OCI-LY7 (cell line): ENCODE measurements at regions not wholly inside any gene's neighbourhood (a gene's known extent, or its start where the extent isn't known, plus 50 kb on each side); places are given as distances from the start of the nearest gene placed in this dataset.

Source experiments
- BruUV-seq: library from RNA; stranded (reverse); fragments of 400-500 nt; replicated peaks from 2 replicates; lab custom pipeline; 2021; lab: Mats Ljungman, UMichigan
- CTCF ChIA-PET: fragments of 300-600 bp; sonication (Branson Sonifier 250); formaldehyde crosslinking; loops from one replicate; lab custom pipeline; 2022; ENCODE audit warnings: antibody characterized with exemption; ENCODE audit not compliant: unreplicated experiment; lab: Charles Lee
- POLR2A ChIA-PET: fragments of 300-600 bp; sonication (Branson Sonifier 250); formaldehyde crosslinking; loops from one replicate; lab custom pipeline; 2022; ENCODE audit warnings: antibody characterized with exemption; lab: Charles Lee
- DNase-seq: peaks from one replicate; pipeline ENCODE4 v3.0.0-alpha.2; 2015; ENCODE audit warnings: low spot score
- H2AFZ ChIP-seq: fragments of 200-600 bp; sonication (generic), shearing (Covaris generic); 2 replicates; pipeline ENCODE4 v1.6.1; 2014; ENCODE audit warnings: mild to moderate bottlenecking, antibody characterized with exemption, low read length, moderate library complexity
- H3K27ac ChIP-seq: fragments of 200-600 bp; sonication (generic); 2 replicates; pipeline ENCODE4 v1.5.1; 2014; ENCODE audit warnings: mixed run types, low read depth, mild to moderate bottlenecking, moderate library complexity, low read length, inconsistent platforms; ENCODE audit not compliant: poor library complexity, severe bottlenecking
- H3K36me3 ChIP-seq: fragments of 200-600 bp; sonication (generic); 2 replicates; pipeline ENCODE4 v1.6.1; 2014; ENCODE audit warnings: mild to moderate bottlenecking, antibody characterized with exemption, low read length, moderate library complexity, mixed read lengths; ENCODE audit not compliant: insufficient read depth
- H3K4me1 ChIP-seq: fragments of 200-600 bp; sonication (generic); 2 replicates; pipeline ENCODE4 v1.5.1; 2014; ENCODE audit warnings: mild to moderate bottlenecking, low read length; ENCODE audit not compliant: insufficient read depth, poor library complexity, severe bottlenecking
- H3K4me2 ChIP-seq: fragments of 200-600 bp; sonication (generic); 2 replicates; pipeline ENCODE4 v1.6.1; 2014; ENCODE audit warnings: mild to moderate bottlenecking, low read length
- H3K4me3 ChIP-seq: fragments of 200-600 bp; sonication (generic); 2 replicates; pipeline ENCODE4 v1.5.1; 2014; ENCODE audit warnings: mild to moderate bottlenecking, low read depth, low read length; ENCODE audit not compliant: poor library complexity, severe bottlenecking
- H3K79me2 ChIP-seq: fragments of 200-600 bp; sonication (generic); 2 replicates; pipeline ENCODE4 v1.6.1; 2016; ENCODE audit warnings: low read depth, mild to moderate bottlenecking, low read length, moderate library complexity, mixed read lengths; ENCODE audit not compliant: insufficient read depth
- H3K9me2 ChIP-seq: fragments of 200-600 bp; sonication (generic); 2 replicates; pipeline ENCODE4 v1.6.1; 2016; ENCODE audit warnings: mild to moderate bottlenecking, low read length, mixed read lengths; ENCODE audit not compliant: insufficient read depth
- H3K9me3 ChIP-seq: fragments of 200-600 bp; sonication (generic); 2 replicates; pipeline ENCODE4 v1.6.1; 2014; ENCODE audit warnings: mild to moderate bottlenecking, mixed run types, low read length, mixed read lengths
- H4K20me1 ChIP-seq: fragments of 200-600 bp; sonication (generic); 2 replicates; pipeline ENCODE4 v1.6.1; 2014; ENCODE audit warnings: mild to moderate bottlenecking, antibody characterized with exemption, low read length, moderate library complexity, mixed read lengths; ENCODE audit not compliant: insufficient read depth
- CTCF ChIP-seq: fragments of 200-600 bp; sonication (generic); conservative IDR thresholded peaks from 2 replicates; pipeline ENCODE4 v1.5.1; 2014; ENCODE audit warnings: mild to moderate bottlenecking, antibody characterized with exemption, low read length, moderate library complexity, mixed read lengths
- EZH2phosphoT487 ChIP-seq: fragments of 200-600 bp; sonication (generic); IDR thresholded peaks from 2 replicates; pipeline ENCODE4 v1.6.1; 2018; ENCODE audit warnings: low read depth, borderline replicate concordance, mild to moderate bottlenecking, mixed run types, antibody characterized with exemption, low read length, moderate library complexity, mixed read lengths
- intact Hi-C: fragments of 100-400 bp; cut with micrococcal nuclease; formaldehyde crosslinking; loops from one replicate; pipeline ENCODE4 v1.10.0; 2022; ENCODE audit not compliant: unreplicated experiment

GRCh38 chrX:39458779-39459178 is 639.0 kb downstream of the BCOR start:
- no peaks in the 10 kb centered on the region for H3K4me1 ChIP-seq
- ChIA-PET POLR2A (no interaction called here), CTCF (no interaction called here)
- DNase-seq, result no peak
- H3K9me3 ChIP-seq, result no peaks in the 10 kb centered on the region
- no peak overlapping the region for H3K4me3 ChIP-seq
- H3K4me2 ChIP-seq, result no peak overlapping the region
- H3K79me2 ChIP-seq, result no peaks in the 10 kb centered on the region
- H2AFZ ChIP-seq, result no peak overlapping the region
- no TSS peak for BruUV-seq
- H3K36me3 ChIP-seq, result no peaks in the 10 kb centered on the region
- H3K27ac ChIP-seq, result no peak overlapping the region
- H3K9me2 ChIP-seq, result no peaks in the 10 kb centered on the region
- intact Hi-C loops, result no loop called here
- TF ChIP-seq EZH2phosphoT487, result no peak
- no peak for TF ChIP-seq CTCF
- H4K20me1 ChIP-seq, result no peaks in the 10 kb centered on the region

DNA sequence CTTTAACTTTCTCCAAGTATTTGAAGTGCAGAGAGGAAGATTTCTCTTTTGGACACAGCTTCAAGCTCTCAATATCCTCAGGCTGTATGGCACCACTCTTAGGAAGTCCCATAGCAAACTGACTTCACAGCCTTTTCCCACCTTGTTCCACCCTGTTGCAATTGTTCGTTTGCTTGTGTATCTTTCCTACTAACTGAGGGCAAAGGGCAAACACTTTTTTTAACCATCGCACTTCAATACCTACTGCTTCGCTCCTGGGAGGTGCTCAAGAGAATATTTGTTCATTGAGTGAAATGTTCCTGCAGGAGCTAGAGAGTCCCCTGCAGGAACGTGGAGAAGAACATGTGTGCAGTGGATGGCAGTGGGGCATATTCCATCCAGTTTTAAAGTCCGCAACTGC is 638.6 kb downstream of the BCOR start:
- no peaks in the 10 kb centered on the region for H3K4me1 ChIP-seq
- H3K36me3 ChIP-seq, result no peaks in the 10 kb centered on the region
- H3K4me3 ChIP-seq, result no peak overlapping the region
- H4K20me1 ChIP-seq, result no peaks in the 10 kb centered on the region
- intact Hi-C loops, result no loop called here
- no peak for DNase-seq
- H3K9me3 ChIP-seq, result no peaks in the 10 kb centered on the region
- CTCF ChIA-PET, result no interaction called here
- POLR2A ChIA-PET, result no interaction called here
- BruUV-seq, result no TSS peak
- no peak overlapping the region for H3K27ac ChIP-seq
- no peaks in the 10 kb centered on the region for H3K79me2 ChIP-seq
- no peak overlapping the region for H3K4me2 ChIP-seq
- H2AFZ ChIP-seq, result no peak overlapping the region
- no peak for TF ChIP-seq CTCF
- no peak for TF ChIP-seq EZH2phosphoT487
- no peaks in the 10 kb centered on the region for H3K9me2 ChIP-seq

GRCh38 chrX:39459952-39460351 is 637.8 kb downstream of the BCOR start:
- Histone ChIP-seq H3K9me2 (no peaks in the 10 kb centered on the region), H3K27ac (no peak overlapping the region), H3K9me3 (no peaks in the 10 kb centered on the region), H4K20me1 (no peaks in the 10 kb centered on the region), H3K4me1 (no peaks in the 10 kb centered on the region), H3K4me3 (no peak overlapping the region), H2AFZ (no peak overlapping the region), H3K36me3 (no peaks in the 10 kb centered on the region), H3K4me2 (no peak overlapping the region), H3K79me2 (no peaks in the 10 kb centered on the region)
- no TSS peak for BruUV-seq
- no peak for TF ChIP-seq EZH2phosphoT487
- no peak for TF ChIP-seq CTCF
- DNase-seq, result no peak
- POLR2A ChIA-PET, result no interaction called here
- CTCF ChIA-PET, result no interaction called here
- intact Hi-C loops, result no loop called here
